ENCODE measurements at regions not wholly inside any gene's neighbourhood (a gene's known extent, or its start where the extent isn't known, plus 50 kb on each side); places are given as distances from the start of the nearest gene placed in this dataset.

- TF ChIP-seq, protein P1, sequence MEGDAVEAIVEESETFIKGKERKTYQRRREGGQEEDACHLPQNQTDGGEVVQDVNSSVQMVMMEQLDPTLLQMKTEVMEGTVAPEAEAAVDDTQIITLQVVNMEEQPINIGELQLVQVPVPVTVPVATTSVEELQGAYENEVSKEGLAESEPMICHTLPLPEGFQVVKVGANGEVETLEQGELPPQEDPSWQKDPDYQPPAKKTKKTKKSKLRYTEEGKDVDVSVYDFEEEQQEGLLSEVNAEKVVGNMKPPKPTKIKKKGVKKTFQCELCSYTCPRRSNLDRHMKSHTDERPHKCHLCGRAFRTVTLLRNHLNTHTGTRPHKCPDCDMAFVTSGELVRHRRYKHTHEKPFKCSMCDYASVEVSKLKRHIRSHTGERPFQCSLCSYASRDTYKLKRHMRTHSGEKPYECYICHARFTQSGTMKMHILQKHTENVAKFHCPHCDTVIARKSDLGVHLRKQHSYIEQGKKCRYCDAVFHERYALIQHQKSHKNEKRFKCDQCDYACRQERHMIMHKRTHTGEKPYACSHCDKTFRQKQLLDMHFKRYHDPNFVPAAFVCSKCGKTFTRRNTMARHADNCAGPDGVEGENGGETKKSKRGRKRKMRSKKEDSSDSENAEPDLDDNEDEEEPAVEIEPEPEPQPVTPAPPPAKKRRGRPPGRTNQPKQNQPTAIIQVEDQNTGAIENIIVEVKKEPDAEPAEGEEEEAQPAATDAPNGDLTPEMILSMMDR (conservative IDR thresholded peaks at IDR 0.05; ENCODE audit: low read depth, low read length), result no peak
- TF ChIP-seq EZH2 (IDR thresholded peaks at IDR 0.05; ENCODE audit: low read length, unreplicated experiment), result no peak
These were observed 63.0 kb downstream of the MAGED1 start for GRCh38 chrX:51956441-51956840.
